ENCODE measurements at regions not wholly inside any gene's neighbourhood (a gene's known extent, or its start where the extent isn't known, plus 50 kb on each side); places are given as distances from the start of the nearest gene placed in this dataset.

DNA sequence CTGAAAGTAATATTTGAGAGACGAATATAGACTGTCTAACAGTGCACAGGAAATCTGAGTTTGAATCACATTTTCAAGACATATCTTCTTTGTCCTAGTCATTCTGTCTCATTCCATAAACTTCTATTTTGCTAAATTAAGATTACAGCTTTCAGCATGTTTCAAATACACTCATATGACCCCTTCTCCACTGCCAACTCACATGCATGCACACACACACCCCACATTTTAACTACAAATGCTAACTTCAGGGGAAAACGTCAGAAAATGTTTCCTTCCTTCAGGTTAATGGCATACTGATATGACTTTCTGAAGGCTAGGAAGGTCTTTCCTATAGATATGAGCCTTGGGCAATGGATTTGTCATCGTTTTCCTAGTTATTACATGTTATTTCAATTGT lies 373.7 kb downstream of the RBM43 start:
- DNase-seq: no peak

DNA sequence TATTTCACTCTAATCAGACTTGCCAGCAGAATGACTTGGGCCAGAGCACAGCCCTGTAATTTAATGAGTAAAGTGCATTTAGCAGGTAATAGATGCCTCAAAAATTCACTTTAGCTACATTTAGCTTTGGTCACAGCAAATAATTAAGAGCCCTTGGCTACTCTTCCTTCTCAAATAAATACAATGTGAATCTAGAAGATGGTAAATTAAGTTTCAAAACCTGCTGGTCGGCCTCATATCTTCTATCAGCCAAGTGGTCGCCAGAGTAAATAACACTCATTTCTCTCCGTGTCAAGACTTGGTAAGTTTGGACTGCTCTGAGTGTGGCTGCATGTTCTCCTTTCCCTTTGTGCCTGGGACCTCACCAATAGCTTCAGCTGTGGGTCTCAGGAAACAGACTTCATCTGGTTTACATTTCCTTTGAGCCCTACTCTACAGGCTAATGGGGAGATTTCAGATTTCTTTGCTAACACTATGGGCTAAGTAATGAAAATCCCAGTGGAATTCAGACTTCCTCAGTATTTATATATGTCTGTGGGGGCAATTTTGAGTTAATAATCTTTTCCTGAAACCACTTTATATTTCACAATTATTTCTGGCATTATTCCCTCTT lies 375.8 kb downstream of the RBM43 start:
- DNase-seq: no peak

DNA sequence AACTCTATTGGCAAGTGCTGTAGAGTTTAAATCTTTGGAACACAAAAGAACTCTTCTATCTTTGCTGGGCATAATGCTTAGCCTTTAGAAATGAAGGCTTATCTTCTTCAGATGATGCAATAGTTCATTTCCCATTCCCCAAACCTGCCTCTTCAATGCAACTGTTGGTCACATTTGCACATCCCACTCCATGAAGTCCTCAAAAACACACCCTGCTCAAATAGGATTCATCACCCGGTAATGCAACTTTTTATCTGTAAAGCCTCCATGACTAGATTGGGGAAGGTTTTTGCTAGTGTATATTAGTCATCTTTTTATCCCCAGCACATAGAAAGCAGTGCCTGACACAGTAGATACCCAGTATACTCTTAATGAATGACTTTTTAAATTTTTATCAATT lies 376.4 kb downstream of the RBM43 start:
- DNase-seq: no peak

DNA sequence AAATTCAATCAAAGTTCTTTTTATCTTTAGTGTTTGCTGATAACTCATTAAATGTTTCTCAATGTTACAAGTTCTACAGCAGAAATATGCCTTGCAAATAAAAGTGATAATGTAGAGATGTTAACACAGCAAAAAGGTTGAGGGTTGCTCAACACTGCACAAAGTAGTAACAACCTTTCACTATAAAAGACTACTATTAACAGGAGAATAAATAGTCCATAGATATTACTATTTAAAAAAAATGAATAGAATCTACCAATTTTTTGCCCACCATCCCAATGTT lies 378.1 kb downstream of the RBM43 start:
- no peak for DNase-seq

DNA sequence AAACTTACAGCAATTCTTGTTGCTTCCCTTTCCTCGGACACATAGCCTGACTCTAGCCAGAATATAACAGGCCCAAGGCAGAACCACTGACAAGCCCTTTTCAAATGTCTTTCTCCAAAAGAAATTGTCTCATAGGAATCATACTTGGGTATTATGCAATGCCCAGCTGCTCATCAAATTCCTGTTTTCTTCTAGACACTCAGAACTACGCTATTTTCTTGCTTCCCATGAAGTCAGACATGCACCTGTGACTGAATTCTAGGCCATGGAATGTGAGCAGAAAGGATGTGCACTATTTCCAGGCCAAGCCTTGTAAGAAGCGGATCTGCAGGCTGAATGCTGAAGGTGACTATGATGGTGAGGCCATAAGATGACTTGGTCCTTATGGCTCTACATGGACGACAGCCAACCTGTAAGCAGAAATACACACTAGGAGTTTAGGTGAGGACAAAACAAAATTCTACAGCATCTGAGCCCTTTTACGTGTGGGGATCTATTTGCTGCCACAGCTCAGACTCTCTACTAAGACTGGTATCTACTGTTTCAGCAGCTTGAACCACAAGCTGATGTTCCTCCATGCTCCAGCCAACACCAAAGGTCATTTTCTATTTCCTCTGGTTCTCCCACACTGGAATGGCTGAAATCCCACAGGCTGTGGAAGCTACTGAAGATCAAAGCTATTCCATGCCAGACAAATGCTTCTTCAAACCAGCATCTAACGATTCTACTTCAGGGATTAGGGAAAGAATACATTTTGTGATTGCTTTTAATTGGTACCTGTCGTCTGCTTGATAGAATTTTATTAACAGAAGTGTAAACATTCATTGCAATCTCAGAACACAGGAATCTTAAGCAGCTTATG lies 378.7 kb downstream of the RBM43 start:
- DNase-seq: no peak

DNA sequence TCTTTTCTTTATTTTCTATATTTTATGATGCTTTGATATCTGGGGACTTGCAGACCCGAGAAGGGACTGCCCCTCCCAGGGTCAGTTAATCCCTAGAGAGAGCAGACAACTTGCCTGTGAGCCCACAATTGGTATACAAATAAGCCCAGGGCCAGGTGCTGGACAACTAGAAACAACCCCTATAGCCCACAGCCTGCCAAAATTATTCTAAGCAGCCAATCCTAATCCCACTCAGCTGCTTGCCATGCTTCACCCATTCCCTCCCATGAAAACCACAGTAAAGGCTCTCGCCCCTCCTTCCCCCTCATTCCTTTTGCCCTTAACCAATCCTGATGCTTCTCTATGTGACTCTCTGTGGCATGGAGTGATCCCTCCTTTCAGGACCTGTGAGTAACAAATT lies 380.7 kb downstream of the RBM43 start:
- DNase-seq: no peak

DNA sequence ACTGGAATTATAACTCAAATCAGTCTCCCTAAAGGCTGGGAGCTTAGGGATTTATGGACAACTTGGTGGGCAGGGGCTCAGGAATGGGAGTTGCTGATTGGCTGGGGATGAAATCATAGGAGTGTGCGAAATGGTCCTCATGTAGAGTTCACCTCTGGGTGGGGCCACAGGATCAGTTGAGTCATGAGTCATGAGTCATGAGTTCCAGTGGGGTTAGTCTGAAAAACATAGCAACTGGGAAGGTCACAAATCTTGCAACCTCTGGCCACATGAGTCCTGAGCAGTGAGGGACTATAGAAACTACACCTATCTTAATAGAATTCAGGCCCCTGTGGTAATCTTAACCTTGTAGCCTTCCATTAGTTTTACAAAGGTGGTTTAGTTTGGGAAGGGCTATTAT lies 383.3 kb downstream of the RBM43 start:
- DNase-seq: peak; percentile 17

DNA sequence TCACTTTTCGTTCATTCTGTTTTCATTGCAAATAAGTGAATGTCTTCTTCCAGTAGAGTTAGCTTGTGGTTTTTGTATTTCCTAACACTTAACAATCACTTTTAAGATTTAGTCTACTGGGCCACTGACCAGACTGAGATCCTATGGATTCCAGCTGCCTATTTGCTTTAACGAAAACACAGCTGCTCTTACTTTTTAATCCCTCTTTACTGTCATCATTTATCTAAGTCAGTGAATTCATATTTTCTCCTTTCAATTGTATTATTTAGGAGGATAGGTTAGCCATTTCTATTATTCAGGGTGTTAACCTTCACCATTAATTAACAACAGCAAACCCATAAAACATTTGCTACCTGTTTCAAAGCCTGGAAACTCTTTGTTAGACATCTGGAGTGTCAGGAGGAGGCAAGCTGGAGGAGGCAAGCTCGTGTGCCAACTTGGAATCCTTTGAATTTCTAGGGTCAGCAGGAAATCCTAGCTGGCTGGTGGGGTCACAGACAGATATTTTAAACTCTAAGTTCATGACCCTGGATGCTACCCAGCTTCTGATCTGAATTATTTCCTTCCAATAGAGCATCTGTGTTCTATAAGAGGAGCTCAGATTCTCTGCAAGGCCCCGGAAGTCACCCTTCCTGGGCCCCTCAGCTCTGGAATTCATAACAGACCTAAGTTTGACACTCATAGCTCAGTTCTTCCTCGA lies 385.3 kb downstream of the RBM43 start:
- no peak for DNase-seq

DNA sequence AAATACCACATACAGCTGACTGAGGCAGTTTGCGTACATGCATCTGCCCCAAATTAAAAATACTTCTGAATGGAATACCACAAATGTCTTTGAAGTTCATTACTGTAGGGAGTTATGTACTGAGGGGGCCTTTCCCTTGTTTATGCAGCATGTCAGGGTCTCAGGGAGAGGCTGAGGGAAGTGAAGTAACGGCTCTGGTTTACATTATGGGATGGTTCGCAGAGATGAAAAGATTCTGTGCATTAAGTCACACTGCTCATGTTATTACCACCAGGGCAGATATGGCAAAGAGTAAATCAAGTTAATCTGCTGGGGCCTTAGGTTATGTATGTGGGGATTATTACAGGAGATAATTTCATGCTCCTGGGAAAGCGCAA lies 385.9 kb upstream of the RND3 start:
- no peak for DNase-seq

DNA sequence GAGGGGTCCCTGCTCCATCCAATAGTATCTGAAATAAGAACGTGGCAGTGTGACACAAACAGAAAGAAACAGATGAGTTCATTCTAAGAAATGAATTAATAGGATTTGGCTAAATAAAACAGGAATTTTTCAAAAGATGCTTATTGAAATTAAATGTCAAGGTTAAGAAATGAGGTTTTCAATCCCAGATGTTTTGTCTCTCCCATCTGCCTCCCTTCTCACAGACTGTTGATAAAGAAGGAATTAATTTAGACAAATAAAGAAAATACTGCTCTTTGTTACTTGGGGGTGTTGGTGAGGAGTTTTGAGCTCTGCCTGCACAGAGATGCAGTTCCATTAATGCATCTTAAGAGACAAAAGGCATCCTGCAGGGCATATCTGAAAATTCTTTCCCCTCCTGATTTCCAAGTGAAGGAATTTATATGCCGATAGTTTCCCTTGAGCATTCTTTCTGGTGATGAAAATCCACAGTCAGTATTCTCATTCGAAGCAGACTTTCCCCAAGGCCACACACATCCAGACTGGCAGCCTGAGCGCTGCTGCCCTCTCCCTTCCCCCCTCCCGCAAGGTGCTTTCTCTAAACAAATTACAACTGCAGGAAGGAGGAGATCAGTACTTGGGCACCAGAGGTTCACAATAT lies 385.4 kb upstream of the RND3 start:
- DNase-seq: no peak

DNA sequence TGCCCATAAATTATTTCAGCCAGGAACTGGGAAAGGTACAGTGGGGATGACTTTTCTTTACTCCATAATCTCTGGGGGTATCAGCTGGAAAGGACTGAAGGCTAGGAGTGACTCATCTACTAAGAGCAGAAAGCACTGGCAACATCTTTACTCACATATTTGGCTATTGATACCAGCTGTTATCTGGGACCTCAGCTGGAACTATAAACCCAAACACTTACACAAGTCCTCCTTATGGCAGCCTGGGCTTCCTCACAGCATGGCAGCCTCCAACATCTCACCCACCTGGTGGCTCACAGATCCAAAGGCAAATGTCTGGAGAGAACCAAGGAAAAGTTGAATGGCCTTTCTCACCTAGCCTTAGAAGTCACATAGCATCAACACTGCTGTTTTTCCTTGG lies 379.0 kb upstream of the RND3 start:
- DNase-seq: no peak

DNA sequence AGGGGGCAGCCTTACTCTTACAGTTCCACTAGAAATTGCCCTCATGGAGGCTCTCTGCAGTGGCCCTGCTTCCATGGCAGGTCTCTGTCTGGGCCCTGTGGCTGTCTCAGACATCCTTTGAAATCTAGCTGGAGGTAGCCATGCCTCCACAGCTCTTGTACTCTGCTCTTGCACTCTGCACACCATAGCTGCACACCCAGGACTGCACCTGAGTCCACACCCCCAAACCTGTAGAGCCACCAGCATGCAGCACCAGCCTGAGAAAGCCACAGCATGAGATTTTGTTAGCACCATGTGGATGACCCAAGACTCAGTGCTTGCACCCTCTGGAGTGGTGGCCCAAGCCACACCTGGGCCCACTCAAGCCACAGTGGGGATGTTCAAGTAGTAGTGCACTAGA lies 376.2 kb upstream of the RND3 start:
- DNase-seq: no peak

DNA sequence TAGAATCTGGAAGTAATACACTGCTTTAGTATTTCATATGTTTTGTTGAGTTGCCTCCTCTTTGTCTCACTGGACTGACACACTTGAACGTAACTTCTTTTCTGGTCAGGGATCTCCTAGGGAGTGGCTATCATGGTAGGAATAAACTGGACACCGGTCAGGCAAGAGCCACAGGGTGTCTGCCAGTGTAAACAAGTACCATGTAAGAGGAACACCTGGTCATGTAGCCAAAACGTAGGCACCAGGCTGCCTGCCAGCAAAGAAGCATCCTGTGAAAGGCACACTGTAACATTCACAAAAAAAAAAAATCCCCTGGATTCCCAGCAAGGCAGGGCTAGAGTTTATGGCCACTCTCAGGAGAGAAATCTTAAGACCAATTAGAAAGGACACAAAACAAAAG lies 372.8 kb upstream of the RND3 start:
- no peak for DNase-seq

DNA sequence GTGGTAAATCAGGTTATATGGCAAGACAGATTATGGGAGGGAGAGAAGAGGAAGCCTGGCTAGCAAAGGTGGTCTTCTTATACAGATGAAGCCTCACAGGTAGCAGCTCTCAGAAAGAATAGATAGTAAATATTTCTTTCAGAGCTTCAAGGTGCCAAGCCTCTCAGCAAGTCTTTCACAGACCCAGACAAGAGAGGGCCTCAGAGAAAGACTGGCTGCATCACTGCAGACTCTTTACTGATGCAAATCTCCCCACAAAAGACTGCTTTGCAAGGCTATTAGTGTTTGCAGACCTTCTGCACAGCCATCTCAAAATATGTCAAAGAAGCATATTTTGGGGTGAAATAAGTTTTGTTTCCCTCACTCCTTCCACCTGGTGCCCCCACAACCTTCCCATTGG lies 372.4 kb upstream of the RND3 start:
- DNase-seq: no peak

DNA sequence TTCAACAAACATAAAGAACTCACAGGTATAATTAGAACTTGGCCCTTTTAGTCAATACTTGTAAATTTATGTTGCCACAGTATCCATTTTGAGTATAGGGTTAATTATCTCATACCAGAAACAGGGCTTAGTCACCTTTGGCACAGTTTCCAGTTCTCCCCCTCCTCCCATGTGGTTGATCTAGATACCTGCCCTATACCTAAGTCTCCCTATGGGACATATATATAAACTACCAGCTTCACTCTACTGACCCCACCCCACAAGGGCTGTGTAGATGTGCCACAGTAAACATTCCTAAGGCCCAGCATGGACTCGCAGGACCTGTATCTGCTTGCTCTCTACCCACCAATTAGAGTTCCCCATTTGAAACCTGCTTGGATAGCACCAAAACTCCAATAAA lies 371.7 kb upstream of the RND3 start:
- no peak for DNase-seq

DNA sequence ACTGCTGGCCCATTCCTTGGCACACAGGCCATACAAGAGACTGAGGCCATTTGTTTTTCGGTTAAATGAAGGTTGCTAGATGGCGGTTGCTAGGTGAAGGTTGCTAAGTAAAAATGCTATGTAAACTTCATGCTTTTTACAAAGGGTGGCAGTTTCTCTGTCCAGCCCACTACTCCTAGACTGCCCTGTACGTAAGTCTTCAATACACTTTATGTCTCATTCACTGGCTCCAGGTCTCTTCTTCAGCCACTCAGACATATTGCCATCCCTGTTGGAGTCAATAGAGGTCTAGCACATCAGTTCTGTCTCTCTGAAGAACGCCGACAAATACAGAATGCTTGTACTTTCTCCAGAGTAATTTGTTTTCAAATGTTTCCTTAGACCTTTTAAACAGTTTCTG lies 370.9 kb upstream of the RND3 start:
- DNase-seq: no peak

DNA sequence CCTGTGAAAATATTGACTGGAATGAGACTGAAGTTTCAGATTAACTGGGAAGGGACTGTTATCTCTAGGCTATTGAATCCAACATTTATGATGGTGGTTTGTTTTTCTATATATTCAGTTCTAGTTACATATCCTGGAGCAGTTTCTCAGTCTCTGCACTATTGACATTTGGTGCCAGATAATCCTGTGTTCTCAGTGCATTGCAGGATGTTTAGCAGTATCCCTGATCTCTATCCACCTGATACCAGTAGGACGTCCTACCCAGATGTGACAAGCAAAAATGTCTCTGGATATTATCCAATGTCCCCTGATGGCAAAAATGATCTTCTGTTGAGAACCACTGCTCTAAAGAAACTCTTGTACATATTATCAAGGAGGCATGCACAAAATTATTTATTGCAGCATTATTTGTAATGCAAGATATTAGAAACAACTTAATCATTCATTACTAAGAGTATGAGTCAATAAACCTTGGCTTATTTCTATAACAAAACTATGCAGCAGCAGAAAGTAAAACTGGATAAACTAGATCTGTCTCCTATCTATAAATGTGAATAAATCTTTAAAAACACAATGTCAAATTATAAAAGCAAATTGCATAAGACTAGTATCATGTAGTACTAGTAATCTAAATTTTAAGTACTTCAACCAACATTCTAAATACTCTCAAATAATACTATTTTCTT lies 369.3 kb upstream of the RND3 start:
- DNase-seq: no peak

DNA sequence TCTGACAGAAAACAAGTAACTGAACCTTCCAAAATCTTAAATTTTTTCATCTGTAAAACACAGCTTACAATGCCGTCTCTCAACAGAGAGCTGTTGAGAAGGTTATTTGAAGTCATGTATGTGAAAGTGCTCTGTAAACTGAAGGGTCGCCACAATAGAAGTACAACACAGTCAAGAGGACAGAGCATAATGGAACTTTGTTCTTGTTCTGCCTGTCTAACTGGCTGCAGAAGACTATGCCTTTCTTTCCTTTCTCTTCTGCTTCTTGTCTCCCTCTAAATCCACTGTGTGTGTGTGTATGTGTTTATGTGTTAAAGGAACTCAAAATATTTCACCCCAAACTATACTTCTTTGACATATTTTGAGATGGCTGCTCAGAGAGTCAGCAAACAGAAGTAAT lies 365.8 kb upstream of the RND3 start:
- no peak for DNase-seq

DNA sequence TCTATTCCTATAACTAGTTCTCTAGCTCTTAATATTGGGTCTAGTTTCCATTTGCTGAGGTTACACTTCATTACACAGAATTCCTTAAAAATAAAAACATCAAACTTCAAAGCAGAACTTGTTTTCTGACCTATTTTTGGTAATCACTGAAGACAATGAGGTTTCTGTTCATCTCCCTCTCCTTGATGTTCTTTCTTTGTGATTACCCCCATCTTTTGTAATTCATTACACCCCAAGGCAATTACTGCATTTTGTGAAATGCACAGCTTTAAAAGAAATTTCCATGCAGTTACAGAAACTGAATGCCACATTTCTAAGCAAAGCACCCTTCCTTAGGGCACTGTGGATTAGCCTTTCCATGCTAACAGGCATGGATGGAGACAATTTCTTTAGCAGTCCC lies 363.2 kb upstream of the RND3 start:
- DNase-seq: no peak

DNA sequence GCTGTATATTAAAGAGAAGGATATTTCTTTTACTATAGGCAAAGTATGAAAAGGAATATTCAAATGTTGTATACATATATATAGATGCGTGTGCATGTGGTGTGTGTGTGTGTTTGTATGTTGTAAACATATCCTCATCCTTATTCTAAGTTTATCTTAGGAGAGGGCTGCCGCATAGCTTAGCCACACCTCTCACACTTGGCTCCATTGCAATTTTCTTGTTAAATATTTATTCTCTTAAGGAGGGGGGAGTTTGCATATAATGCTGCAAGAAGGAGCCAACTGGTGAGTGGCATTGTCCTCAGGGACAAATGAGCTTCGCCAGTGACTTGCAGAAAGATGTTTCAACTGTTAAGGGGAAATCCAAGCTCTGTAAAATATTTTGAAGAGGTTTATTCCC lies 360.1 kb upstream of the RND3 start:
- no peak for DNase-seq

DNA sequence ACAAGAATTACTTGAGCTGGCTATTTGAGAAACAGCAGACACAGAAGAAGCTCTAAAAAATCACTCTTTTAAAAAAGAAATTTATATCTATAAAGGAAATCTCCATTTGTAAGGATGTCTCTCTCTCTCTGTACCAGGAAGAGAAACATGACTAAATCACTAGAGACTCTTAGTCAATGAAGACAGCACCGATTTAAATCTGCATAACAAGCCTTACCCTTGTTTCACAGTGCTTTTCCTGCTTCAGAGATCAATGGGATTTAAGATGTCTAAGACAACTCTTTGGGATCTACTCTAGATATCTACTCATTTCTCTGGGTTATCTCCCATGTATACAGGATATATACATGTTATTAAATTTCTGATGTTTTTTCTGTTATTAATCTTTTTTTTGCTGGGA lies 359.2 kb upstream of the RND3 start:
- DNase-seq: no peak

DNA sequence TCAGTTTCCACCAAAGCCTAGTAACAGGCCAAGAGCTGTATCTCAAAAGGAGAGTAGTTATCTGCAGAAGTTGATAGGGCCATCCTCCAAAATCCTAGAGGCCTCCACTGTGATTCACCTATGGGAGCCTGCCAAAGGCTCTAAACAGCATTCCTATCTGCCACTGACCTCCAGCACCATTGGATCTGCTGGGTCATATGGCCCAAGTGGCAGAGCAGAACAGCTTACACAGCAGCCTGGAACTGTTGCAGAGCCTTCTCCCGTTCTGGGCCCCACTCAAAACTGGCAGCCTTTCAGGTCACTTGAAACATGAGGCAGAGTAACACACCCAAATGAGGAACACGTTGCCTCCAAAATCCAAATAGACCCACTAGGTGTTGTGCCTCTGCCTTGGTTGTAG lies 345.2 kb upstream of the RND3 start:
- no peak for DNase-seq

DNA sequence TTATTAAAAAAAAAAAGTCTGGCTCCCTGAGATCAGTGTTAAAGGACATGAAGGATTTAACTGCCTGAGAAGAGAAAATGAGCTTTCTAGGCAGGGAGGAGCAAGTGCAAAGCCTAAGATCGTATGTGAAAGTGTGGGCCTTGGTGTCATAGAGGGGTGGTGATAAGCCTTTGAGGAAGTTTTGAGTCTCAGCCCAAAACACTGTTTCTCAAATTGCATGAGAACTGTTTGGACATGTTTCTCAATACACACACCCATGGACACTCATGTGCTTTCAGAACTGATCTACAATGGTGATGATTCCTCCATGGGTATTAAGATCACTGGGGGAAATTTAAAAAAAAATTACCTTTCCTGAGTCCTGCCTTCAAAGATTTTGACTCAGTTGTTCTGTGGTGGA lies 336.7 kb upstream of the RND3 start:
- DNase-seq: no peak

DNA sequence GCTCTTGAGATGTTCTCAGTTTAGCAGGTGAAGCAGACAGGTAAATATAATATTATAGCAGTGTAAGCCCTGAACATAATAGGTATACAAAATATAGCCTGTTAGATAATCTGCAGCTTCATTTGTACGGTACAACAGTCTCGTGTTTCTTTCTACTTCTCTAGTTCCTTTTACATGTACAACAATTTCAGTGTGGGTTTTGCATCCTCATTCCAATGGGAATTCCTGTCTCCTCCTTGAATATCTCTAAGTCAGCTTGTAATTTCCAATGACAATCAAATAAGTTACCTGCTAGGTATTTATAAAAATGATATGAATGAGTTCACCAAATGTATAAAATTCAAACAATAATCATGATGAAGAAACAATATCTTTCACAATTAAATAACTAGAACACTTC lies 330.0 kb upstream of the RND3 start:
- DNase-seq: no peak

Data from T1000 (cell line).